ENCODE measurements at regions not wholly inside any gene's neighbourhood (a gene's known extent, or its start where the extent isn't known, plus 50 kb on each side); places are given as distances from the start of the nearest gene placed in this dataset.

- Histone ChIP-seq H3K4me3 (ENCODE audit: low read depth, low read length) (no peak overlapping the region), H3K27ac (ENCODE audit: extremely low read depth, low read depth, low read length) (no peak overlapping the region), H3K4me1 (ENCODE audit: control insufficient read depth, insufficient read depth, low read length) (no peaks in the 10 kb centered on the region), H3K9me3 (ENCODE audit: control insufficient read depth, insufficient read depth, low read depth, low read length) (no peaks in the 10 kb centered on the region), H3K36me3 (ENCODE audit: control insufficient read depth in 2 of 2, insufficient read depth in 1 of 2, low read length in 2 of 2) (no peaks in the 10 kb centered on the region)
- CTCF ChIA-PET = interaction anchor here (0.6 to 1.2 kb wide), 2 partner anchors 11 to 48 kb away, joined by 4 to 5 read pairs; no protein-coding TSS in a partner anchor
- TF ChIP-seq ZNF404 (tag by site-specific recombination; IDR thresholded peaks at IDR 0.05) (no peak), ZNF335 (tag by site-specific recombination; conservative IDR thresholded peaks at IDR 0.05) (no peak), ZNF768 (tag by site-specific recombination; IDR thresholded peaks at IDR 0.05) (no peak), KLF17 (tag by site-specific recombination; IDR thresholded peaks at IDR 0.05) (no peak), WT1 (tag by site-specific recombination; IDR thresholded peaks at IDR 0.05) (no peak), HOXC10 (CRISPR knock-in tag; IDR thresholded peaks at IDR 0.05) (no peak), ZNF354C (tag by site-specific recombination; IDR thresholded peaks at IDR 0.05; ENCODE audit: borderline replicate concordance, low read depth) (no peak), KLF9 (tag by site-specific recombination; IDR thresholded peaks at IDR 0.05; ENCODE audit: low read depth) (no peak), ZBTB48 (tag by site-specific recombination; IDR thresholded peaks at IDR 0.05) (no peak), KLF1 (tag by site-specific recombination; IDR thresholded peaks at IDR 0.05) (no peak), ZNF560 (tag by site-specific recombination; IDR thresholded peaks at IDR 0.05; ENCODE audit: borderline replicate concordance) (no peak), ZNF148 (tag by site-specific recombination; IDR thresholded peaks at IDR 0.05; ENCODE audit: borderline replicate concordance) (no peak), GFI1B (tag by site-specific recombination; IDR thresholded peaks at IDR 0.05) (no peak)
- TF ChIP-seq, protein P1, sequence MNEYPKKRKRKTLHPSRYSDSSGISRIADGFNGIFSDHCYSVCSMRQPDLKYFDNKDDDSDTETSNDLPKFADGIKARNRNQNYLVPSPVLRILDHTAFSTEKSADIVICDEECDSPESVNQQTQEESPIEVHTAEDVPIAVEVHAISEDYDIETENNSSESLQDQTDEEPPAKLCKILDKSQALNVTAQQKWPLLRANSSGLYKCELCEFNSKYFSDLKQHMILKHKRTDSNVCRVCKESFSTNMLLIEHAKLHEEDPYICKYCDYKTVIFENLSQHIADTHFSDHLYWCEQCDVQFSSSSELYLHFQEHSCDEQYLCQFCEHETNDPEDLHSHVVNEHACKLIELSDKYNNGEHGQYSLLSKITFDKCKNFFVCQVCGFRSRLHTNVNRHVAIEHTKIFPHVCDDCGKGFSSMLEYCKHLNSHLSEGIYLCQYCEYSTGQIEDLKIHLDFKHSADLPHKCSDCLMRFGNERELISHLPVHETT (tag by site-specific recombination; IDR thresholded peaks at IDR 0.05) = no peak
- TF ChIP-seq, protein P2, sequence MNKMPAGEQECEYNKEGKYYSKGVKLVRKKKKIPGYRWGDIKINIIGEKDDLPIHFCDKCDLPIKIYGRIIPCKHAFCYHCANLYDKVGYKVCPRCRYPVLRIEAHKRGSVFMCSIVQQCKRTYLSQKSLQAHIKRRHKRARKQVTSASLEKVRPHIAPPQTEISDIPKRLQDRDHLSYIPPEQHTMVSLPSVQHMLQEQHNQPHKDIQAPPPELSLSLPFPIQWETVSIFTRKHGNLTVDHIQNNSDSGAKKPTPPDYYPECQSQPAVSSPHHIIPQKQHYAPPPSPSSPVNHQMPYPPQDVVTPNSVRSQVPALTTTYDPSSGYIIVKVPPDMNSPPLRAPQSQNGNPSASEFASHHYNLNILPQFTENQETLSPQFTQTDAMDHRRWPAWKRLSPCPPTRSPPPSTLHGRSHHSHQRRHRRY (tag by site-specific recombination; IDR thresholded peaks at IDR 0.05) = no peak
- TF ChIP-seq, protein P3, sequence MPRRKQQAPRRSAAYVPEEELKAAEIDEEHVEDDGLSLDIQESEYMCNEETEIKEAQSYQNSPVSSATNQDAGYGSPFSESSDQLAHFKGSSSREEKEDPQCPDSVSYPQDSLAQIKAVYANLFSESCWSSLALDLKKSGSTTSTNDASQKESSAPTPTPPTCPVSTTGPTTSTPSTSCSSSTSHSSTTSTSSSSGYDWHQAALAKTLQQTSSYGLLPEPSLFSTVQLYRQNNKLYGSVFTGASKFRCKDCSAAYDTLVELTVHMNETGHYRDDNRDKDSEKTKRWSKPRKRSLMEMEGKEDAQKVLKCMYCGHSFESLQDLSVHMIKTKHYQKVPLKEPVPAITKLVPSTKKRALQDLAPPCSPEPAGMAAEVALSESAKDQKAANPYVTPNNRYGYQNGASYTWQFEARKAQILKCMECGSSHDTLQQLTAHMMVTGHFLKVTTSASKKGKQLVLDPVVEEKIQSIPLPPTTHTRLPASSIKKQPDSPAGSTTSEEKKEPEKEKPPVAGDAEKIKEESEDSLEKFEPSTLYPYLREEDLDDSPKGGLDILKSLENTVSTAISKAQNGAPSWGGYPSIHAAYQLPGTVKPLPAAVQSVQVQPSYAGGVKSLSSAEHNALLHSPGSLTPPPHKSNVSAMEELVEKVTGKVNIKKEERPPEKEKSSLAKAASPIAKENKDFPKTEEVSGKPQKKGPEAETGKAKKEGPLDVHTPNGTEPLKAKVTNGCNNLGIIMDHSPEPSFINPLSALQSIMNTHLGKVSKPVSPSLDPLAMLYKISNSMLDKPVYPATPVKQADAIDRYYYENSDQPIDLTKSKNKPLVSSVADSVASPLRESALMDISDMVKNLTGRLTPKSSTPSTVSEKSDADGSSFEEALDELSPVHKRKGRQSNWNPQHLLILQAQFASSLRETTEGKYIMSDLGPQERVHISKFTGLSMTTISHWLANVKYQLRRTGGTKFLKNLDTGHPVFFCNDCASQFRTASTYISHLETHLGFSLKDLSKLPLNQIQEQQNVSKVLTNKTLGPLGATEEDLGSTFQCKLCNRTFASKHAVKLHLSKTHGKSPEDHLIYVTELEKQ (tag by site-specific recombination; IDR thresholded peaks at IDR 0.05; ENCODE audit: borderline replicate concordance) = no peak
- POLR2A ChIA-PET = no interaction called here
These were observed 250.8 kb downstream of the C16orf95 start for GRCh38 chr16:87066133-87067002.
